HEK293 (cell line): ENCODE measurements at regions not wholly inside any gene's neighbourhood (a gene's known extent, or its start where the extent isn't known, plus 50 kb on each side); places are given as distances from the start of the nearest gene placed in this dataset.

Source experiments
- CTCF ChIA-PET: fragments of 350-600 bp; formaldehyde crosslinking; extraction: SDS; loops from one replicate; lab custom pipeline; 2021; ENCODE audit warnings: antibody characterized with exemption; lab: Yijun Ruan, JAX
- POLR2A ChIA-PET: fragments of 300-600 bp; formaldehyde crosslinking; extraction: SDS; loops from one replicate; lab custom pipeline; 2020; ENCODE audit warnings: antibody characterized with exemption, inconsistent platforms; lab: Yijun Ruan, JAX
- H3K27ac ChIP-seq: fragments of 200-500 bp; sonication (Bioruptor generic); 2 replicates; pipeline ENCODE4 v1.5.1; 2014; ENCODE audit warnings: low read depth, low read length, control low read depth, inconsistent platforms; ENCODE audit errors: extremely low read depth
- H3K36me3 ChIP-seq, 2 experiments: fragments of 200-500 bp in 1 of 2; sonication (Bioruptor generic) in 1 of 2; 1 replicate in 1 of 2; 2 replicates in 1 of 2; pipeline ENCODE4 v1.5.1; 2014 to 2017; ENCODE audit warnings: inconsistent platforms in 2 of 2, low read length in 2 of 2; ENCODE audit not compliant: control insufficient read depth in 2 of 2, insufficient read depth in 1 of 2
- H3K4me1 ChIP-seq: fragments of 200-500 bp; sonication (Bioruptor generic); 2 replicates; pipeline ENCODE4 v1.5.1; 2014; ENCODE audit warnings: mild to moderate bottlenecking, low read length, inconsistent platforms; ENCODE audit not compliant: control insufficient read depth, insufficient read depth
- H3K4me3 ChIP-seq: 2 replicates; pipeline ENCODE4 v1.5.1; 2011; ENCODE audit warnings: low read depth, mild to moderate bottlenecking, control low read depth, low read length, moderate library complexity
- H3K9me3 ChIP-seq: fragments of 200-500 bp; sonication (Bioruptor generic); 2 replicates; pipeline ENCODE4 v1.5.1; 2014; ENCODE audit warnings: low read depth, low read length, inconsistent platforms; ENCODE audit not compliant: control insufficient read depth, insufficient read depth
- GLIS1 ChIP-seq: fragments of 450-650 bp; formaldehyde crosslinking; IDR thresholded peaks from 2 replicates; pipeline ENCODE4 v1.5.1; 2016; ENCODE audit warnings: missing biosample characterization, missing genetic modification characterization
- GLIS2 ChIP-seq: fragments of 450-650 bp; formaldehyde crosslinking; IDR thresholded peaks from 2 replicates; pipeline ENCODE4 v1.5.1; 2016; ENCODE audit warnings: missing biosample characterization, missing genetic modification characterization
- IKZF3 ChIP-seq: fragments of 450-650 bp; IDR thresholded peaks from 2 replicates; pipeline ENCODE4 v1.5.0; 2018; ENCODE audit warnings: missing biosample characterization, mild to moderate bottlenecking, missing genetic modification characterization, moderate library complexity
- KLF10 ChIP-seq: fragments of 450-650 bp; IDR thresholded peaks from 2 replicates; pipeline ENCODE4 v1.5.1; 2018; ENCODE audit warnings: missing biosample characterization, mild to moderate bottlenecking, missing genetic modification characterization
- MEIS1 ChIP-seq: sonication (generic); formaldehyde crosslinking; IDR thresholded peaks from 2 replicates; pipeline ENCODE4 v1.8.1; 2022; ENCODE audit warnings: missing genetic modification reagents, mild to moderate bottlenecking, borderline replicate concordance
- OVOL3 ChIP-seq: fragments of 450-650 bp; formaldehyde crosslinking; IDR thresholded peaks from 2 replicates; pipeline ENCODE4 v1.5.1; 2016; ENCODE audit warnings: missing biosample characterization, missing genetic modification characterization
- PRDM6 ChIP-seq: fragments of 450-650 bp; formaldehyde crosslinking; IDR thresholded peaks from 2 replicates; pipeline ENCODE4 v1.5.1; 2017; ENCODE audit warnings: missing biosample characterization, missing genetic modification characterization
- SALL2 ChIP-seq: fragments of 450-650 bp; formaldehyde crosslinking; IDR thresholded peaks from 2 replicates; pipeline ENCODE4 v1.5.0; 2017; ENCODE audit warnings: missing biosample characterization, mild to moderate bottlenecking, missing genetic modification characterization, borderline replicate concordance
- YY1 ChIP-seq: fragments of 450-650 bp; formaldehyde crosslinking; IDR thresholded peaks from 2 replicates; pipeline ENCODE4 v1.5.1; 2018; ENCODE audit warnings: missing biosample characterization, missing genetic modification characterization
- YY2 ChIP-seq: fragments of 450-650 bp; formaldehyde crosslinking; IDR thresholded peaks from 2 replicates; pipeline ENCODE4 v1.5.1; 2016; ENCODE audit warnings: missing biosample characterization, missing genetic modification characterization
- ZBTB21 ChIP-seq: fragments of 450-650 bp; formaldehyde crosslinking; IDR thresholded peaks from 2 replicates; pipeline ENCODE4 v1.5.1; 2017; ENCODE audit warnings: missing biosample characterization, missing genetic modification characterization
- ZBTB6 ChIP-seq: fragments of 450-650 bp; formaldehyde crosslinking; IDR thresholded peaks from 2 replicates; pipeline ENCODE4 v1.5.1; 2017; ENCODE audit warnings: missing biosample characterization, missing genetic modification characterization
- ZNF114 ChIP-seq: fragments of 450-650 bp; formaldehyde crosslinking; IDR thresholded peaks from 2 replicates; pipeline ENCODE4 v1.5.0; 2017; ENCODE audit warnings: missing biosample characterization, missing genetic modification characterization
- ZNF146 ChIP-seq: fragments of 450-650 bp; formaldehyde crosslinking; IDR thresholded peaks from 2 replicates; pipeline ENCODE4 v1.5.1; 2016; ENCODE audit warnings: missing biosample characterization, missing genetic modification characterization
- ZNF175 ChIP-seq: fragments of 450-650 bp; formaldehyde crosslinking; IDR thresholded peaks from 2 replicates; pipeline ENCODE4 v1.5.1; 2016; ENCODE audit warnings: missing biosample characterization, missing genetic modification characterization
- ZNF26 ChIP-seq: fragments of 450-650 bp; formaldehyde crosslinking; IDR thresholded peaks from 2 replicates; pipeline ENCODE4 v1.5.1; 2016; ENCODE audit warnings: missing biosample characterization, missing genetic modification characterization
- ZNF266 ChIP-seq: fragments of 450-650 bp; formaldehyde crosslinking; IDR thresholded peaks from 2 replicates; pipeline ENCODE4 v1.5.1; 2016; ENCODE audit warnings: missing biosample characterization, missing genetic modification characterization, low read depth
- ZNF274 ChIP-seq, 2 experiments: fragments of 200-500 bp in 1 of 2; fragments of 450-650 bp in 1 of 2; sonication (Bioruptor generic) in 1 of 2; formaldehyde crosslinking in 1 of 2; IDR thresholded peaks; 2 replicates each; pipeline versions ENCODE4 v1.5.1 to v1.6.1; 2014 to 2016; ENCODE audit warnings: borderline replicate concordance in 1 of 2, inconsistent platforms in 1 of 2, low read length in 1 of 2, missing biosample characterization in 1 of 2, missing genetic modification characterization in 1 of 2
- ZNF426 ChIP-seq: fragments of 450-650 bp; formaldehyde crosslinking; IDR thresholded peaks from 2 replicates; pipeline ENCODE4 v1.5.1; 2017; ENCODE audit warnings: missing biosample characterization, missing genetic modification characterization, mild to moderate bottlenecking, inconsistent platforms, moderate library complexity
- ZNF488 ChIP-seq: fragments of 450-650 bp; formaldehyde crosslinking; IDR thresholded peaks from 2 replicates; pipeline ENCODE4 v1.5.1; 2016; ENCODE audit warnings: missing biosample characterization, missing genetic modification characterization
- ZNF585B ChIP-seq: fragments of 450-650 bp; formaldehyde crosslinking; IDR thresholded peaks from 2 replicates; pipeline ENCODE4 v1.5.1; 2016; ENCODE audit warnings: missing biosample characterization, missing genetic modification characterization
- ZNF626 ChIP-seq: fragments of 450-650 bp; sonication (Bioruptor Pico); formaldehyde crosslinking; IDR thresholded peaks from 2 replicates; pipeline ENCODE4 v1.5.1; 2018; ENCODE audit warnings: missing biosample characterization, missing genetic modification characterization, inconsistent platforms
- ZNF747 ChIP-seq: fragments of 450-650 bp; formaldehyde crosslinking; IDR thresholded peaks from 2 replicates; pipeline ENCODE4 v1.5.1; 2016; ENCODE audit warnings: missing biosample characterization, missing genetic modification characterization
- ZNF791 ChIP-seq: fragments of 450-650 bp; formaldehyde crosslinking; IDR thresholded peaks from 2 replicates; pipeline ENCODE4 v1.5.1; 2016; ENCODE audit warnings: missing biosample characterization, missing genetic modification characterization
- ZNF792 ChIP-seq: fragments of 450-650 bp; formaldehyde crosslinking; IDR thresholded peaks from 2 replicates; pipeline ENCODE4 v1.5.1; 2016; ENCODE audit warnings: missing biosample characterization, missing genetic modification characterization
- ZNF830 ChIP-seq: fragments of 450-650 bp; IDR thresholded peaks from 2 replicates; pipeline ENCODE4 v1.5.0; 2018; ENCODE audit warnings: missing biosample characterization, missing genetic modification characterization, low read depth, mild to moderate bottlenecking, moderate library complexity
- ZNF837 ChIP-seq: fragments of 450-650 bp; formaldehyde crosslinking; IDR thresholded peaks from 2 replicates; pipeline ENCODE4 v1.5.1; 2016; ENCODE audit warnings: missing biosample characterization, missing genetic modification characterization
- ZSCAN4 ChIP-seq: fragments of 450-650 bp; formaldehyde crosslinking; IDR thresholded peaks from 2 replicates; pipeline ENCODE4 v1.5.1; 2017; ENCODE audit warnings: missing biosample characterization, missing genetic modification characterization

- TF ChIP-seq YY1 (tag by site-specific recombination) = no peak
- peak; percentile 24; the same call in 1 of the 2 replicates for TF ChIP-seq GLIS1
- no peak overlapping the region for H3K27ac ChIP-seq
- H3K4me3 ChIP-seq = no peak overlapping the region
- POLR2A ChIA-PET = no interaction called here
- H3K9me3 ChIP-seq = no peaks in the 10 kb centered on the region
- no peaks in the 10 kb centered on the region for H3K4me1 ChIP-seq
- CTCF ChIA-PET = no interaction called here
- no peaks in the 10 kb centered on the region for H3K36me3 ChIP-seq
Observed at GRCh38 chr11:115081972-115082371, 403.6 kb downstream of the NXPE2 start.

- H3K36me3 ChIP-seq = no peaks in the 10 kb centered on the region
- H3K4me1 ChIP-seq = no peaks in the 10 kb centered on the region
- no peaks in the 10 kb centered on the region for H3K9me3 ChIP-seq
- ChIA-PET POLR2A (no interaction called here), CTCF (no interaction called here)
- no peak overlapping the region for H3K4me3 ChIP-seq
- no peak overlapping the region for H3K27ac ChIP-seq
- no peak for TF ChIP-seq MEIS1 (CRISPR knock-in tag)
- no peak for TF ChIP-seq ZNF830 (tag by site-specific recombination)
- TF ChIP-seq ZNF488 = no peak
- no peak for TF ChIP-seq ZNF791 (tag by site-specific recombination)
- TF ChIP-seq ZNF146 = no peak
- TF ChIP-seq PRDM6 (tag by site-specific recombination) = no peak
- no peak for TF ChIP-seq ZSCAN4
- TF ChIP-seq ZBTB21 (tag by site-specific recombination) = no peak
- no peak for TF ChIP-seq KLF10
- no peak for TF ChIP-seq ZNF585B (tag by site-specific recombination)
- TF ChIP-seq ZNF626 (tag by site-specific recombination) = no peak
- no peak for TF ChIP-seq ZNF274 (IDR thresholded peaks at IDR 0.05; ENCODE audit: low read length)
- no peak for TF ChIP-seq ZNF274 (tag by site-specific recombination; IDR thresholded peaks at IDR 0.05; ENCODE audit: borderline replicate concordance)
- TF ChIP-seq ZNF426 (tag by site-specific recombination) = no peak
- TF ChIP-seq SALL2 (tag by site-specific recombination) = no peak
- no peak for TF ChIP-seq ZNF26 (tag by site-specific recombination)
- TF ChIP-seq OVOL3 (tag by site-specific recombination) = no peak
- TF ChIP-seq IKZF3 = no peak
- TF ChIP-seq GLIS2 = peak; percentile 34; the same call in 1 of the 2 replicates
- TF ChIP-seq YY2 (tag by site-specific recombination) = no peak
- TF ChIP-seq GLIS1 = peak; percentile 98
- no peak for TF ChIP-seq ZNF792
- TF ChIP-seq ZBTB6 (tag by site-specific recombination) = no peak
- TF ChIP-seq ZNF175 (tag by site-specific recombination) = no peak
- no peak for TF ChIP-seq ZNF266 (tag by site-specific recombination)
- TF ChIP-seq ZNF747 (tag by site-specific recombination) = no peak
- no peak for TF ChIP-seq ZNF837 (tag by site-specific recombination)
- no peak for TF ChIP-seq ZNF114 (tag by site-specific recombination)
Observed at GRCh38 chr11:115083144-115083806, 404.9 kb downstream of the NXPE2 start.
